CD4-positive, alpha-beta T cell treated with Interferon gamma for 1 hour (primary cell): ENCODE measurements at regions not wholly inside any gene's neighbourhood (a gene's known extent, or its start where the extent isn't known, plus 50 kb on each side); places are given as distances from the start of the nearest gene placed in this dataset.

Experiments used
- DNase-seq: peaks from one replicate; pipeline ENCODE4 v3.0.0-alpha.2; 2020

- DNase-seq = no peak
Measured at GRCh38 chr1:68331117-68331865, 99.0 kb upstream of the WLS start.

- no peak for DNase-seq
Measured at GRCh38 chr1:68330391-68330790, 98.1 kb upstream of the WLS start.

GRCh38 chr1:68329096-68329835 lies 96.9 kb upstream of the WLS start:
- no peak for DNase-seq

- DNase-seq = no peak
Measured at GRCh38 chr1:68328490-68328889, 96.2 kb upstream of the WLS start.

- no peak for DNase-seq
Measured at GRCh38 chr1:68327414-68327813, 95.1 kb upstream of the WLS start.

- no peak for DNase-seq
Measured at GRCh38 chr1:68326481-68326880, 94.2 kb upstream of the WLS start.

GRCh38 chr1:68324316-68324715 lies 92.0 kb upstream of the WLS start:
- DNase-seq = no peak

- DNase-seq = no peak
Measured at GRCh38 chr1:68322837-68323687, 90.7 kb upstream of the WLS start.

GRCh38 chr1:68322096-68322495 lies 89.8 kb upstream of the WLS start:
- no peak for DNase-seq

GRCh38 chr1:68321084-68321685 lies 88.9 kb upstream of the WLS start:
- DNase-seq = no peak

GRCh38 chr1:68320349-68320748 lies 88.0 kb upstream of the WLS start:
- no peak for DNase-seq

GRCh38 chr1:68319907-68320306 lies 87.6 kb upstream of the WLS start:
- no peak for DNase-seq

GRCh38 chr1:68317543-68317942 lies 85.2 kb upstream of the WLS start:
- no peak for DNase-seq

- DNase-seq = no peak
Measured at GRCh38 chr1:68314151-68314780, 81.9 kb upstream of the WLS start.

GRCh38 chr1:68313735-68314134 lies 81.4 kb upstream of the WLS start:
- DNase-seq = no peak

GRCh38 chr1:68308034-68308433 lies 75.7 kb upstream of the WLS start:
- no peak for DNase-seq

- no peak for DNase-seq
Measured at GRCh38 chr1:68307378-68307787, 75.1 kb upstream of the WLS start.

- DNase-seq = no peak
Measured at GRCh38 chr1:68301471-68302001, 69.2 kb upstream of the WLS start.

GRCh38 chr1:68294367-68295066 lies 62.2 kb upstream of the WLS start:
- no peak for DNase-seq

- no peak for DNase-seq
Measured at GRCh38 chr1:68293609-68294366, 61.5 kb upstream of the WLS start.

GRCh38 chr1:68293122-68293521 lies 60.8 kb upstream of the WLS start:
- no peak for DNase-seq
